Naive B cell (primary cell): ENCODE measurements at regions not wholly inside any gene's neighbourhood (a gene's known extent, or its start where the extent isn't known, plus 50 kb on each side); places are given as distances from the start of the nearest gene placed in this dataset.

Experiments used
- ATAC-seq, 2 donors: fragments of 150-1000 bp; cut with Tn5 transposase; 2 replicates each; pipeline ENCODE4 v1.10.0; 2021; ENCODE audit warnings: low read depth in 2 of 2, mild to moderate bottlenecking in 2 of 2, moderate library complexity in 2 of 2
- DNase-seq: peaks from one replicate; pipeline ENCODE4 v3.0.0; 2022
- H3K27ac Mint-ChIP-seq, 6 donors: one replicate each; pipeline ENCODE4 v1.8.0; 2020 to 2022; ENCODE audit warnings: mild to moderate bottlenecking in 6 of 6, mixed read lengths in 6 of 6, moderate library complexity in 5 of 6, inconsistent platforms in 2 of 6
- H3K27me3 Mint-ChIP-seq, 3 donors: one replicate each; pipeline ENCODE4 v1.8.0; 2021 to 2022; ENCODE audit warnings: mixed read lengths in 3 of 3, mild to moderate bottlenecking in 1 of 3
- H3K36me3 Mint-ChIP-seq, 2 donors: one replicate each; pipeline ENCODE4 v1.8.0; 2020 to 2022; ENCODE audit warnings: mixed read lengths in 2 of 2, inconsistent platforms in 1 of 2, mild to moderate bottlenecking in 1 of 2
- H3K4me1 Mint-ChIP-seq, 3 donors: one replicate each; pipeline ENCODE4 v1.8.0; 2020 to 2022; ENCODE audit warnings: mixed read lengths in 3 of 3, inconsistent platforms in 1 of 3, mild to moderate bottlenecking in 1 of 3, moderate library complexity in 1 of 3
- H3K4me3 Mint-ChIP-seq, 8 donors: one replicate each; pipeline ENCODE4 v1.8.0; 2020 to 2022; ENCODE audit warnings: mild to moderate bottlenecking in 8 of 8, mixed read lengths in 8 of 8, moderate library complexity in 8 of 8, inconsistent platforms in 2 of 8
- H3K9me3 Mint-ChIP-seq, 7 donors: one replicate each; pipeline ENCODE4 v1.8.0; 2020 to 2022; ENCODE audit warnings: mixed read lengths in 7 of 7, mild to moderate bottlenecking in 5 of 7, inconsistent platforms in 2 of 7, moderate library complexity in 1 of 7

GRCh38 chr12:75974323-75975187, 57.0 kb downstream of the PHLDA1 start:
- H3K9me3 Mint-ChIP-seq = no peaks in the 10 kb centered on the region
- H3K4me3 Mint-ChIP-seq = no peak overlapping the region
- H3K36me3 Mint-ChIP-seq = no peaks in the 10 kb centered on the region
- H3K4me1 Mint-ChIP-seq = peaks cover 0 to 8% (median 4%) of the 10 kb centered on the region in 3 donors
- ATAC-seq (no peak), DNase-seq (no peak)
- peaks cover 4 to 11% (median 7%) of the 10 kb centered on the region in 3 donors for H3K27me3 Mint-ChIP-seq
- H3K27ac Mint-ChIP-seq = peak overlapping the region in 1 of 6 donors; percentile 83

- no peaks in the 10 kb centered on the region for H3K36me3 Mint-ChIP-seq
- ATAC-seq = no peak
- no peaks in the 10 kb centered on the region for H3K9me3 Mint-ChIP-seq
- H3K4me1 Mint-ChIP-seq = no peaks in the 10 kb centered on the region
- H3K27me3 Mint-ChIP-seq = peaks cover 9 to 32% (median 11%) of the 10 kb centered on the region in 3 donors
- H3K27ac Mint-ChIP-seq = no peak overlapping the region
- DNase-seq = no peak
- H3K4me3 Mint-ChIP-seq = no peak overlapping the region
Measured at GRCh38 chr12:75971253-75971652, 60.3 kb downstream of the PHLDA1 start.

- H3K4me1 Mint-ChIP-seq = no peaks in the 10 kb centered on the region
- DNase-seq (no peak), ATAC-seq (no peak)
- H3K27ac Mint-ChIP-seq = peak overlapping the region in 1 of 6 donors; percentile 53
- no peak overlapping the region for H3K4me3 Mint-ChIP-seq
- no peaks in the 10 kb centered on the region for H3K36me3 Mint-ChIP-seq
- peaks cover 9 to 32% (median 11%) of the 10 kb centered on the region in 3 donors for H3K27me3 Mint-ChIP-seq
- no peaks in the 10 kb centered on the region for H3K9me3 Mint-ChIP-seq
Measured at GRCh38 chr12:75970310-75970709, 61.3 kb downstream of the PHLDA1 start.

- Mint-ChIP-seq H3K4me3 (no peak overlapping the region), H3K9me3 (no peaks in the 10 kb centered on the region), H3K27ac (no peak overlapping the region), H3K4me1 (no peaks in the 10 kb centered on the region), H3K27me3 (peaks cover 9 to 32% (median 11%) of the 10 kb centered on the region in 3 donors), H3K36me3 (no peaks in the 10 kb centered on the region)
- ATAC-seq (no peak), DNase-seq (no peak)
Measured at GRCh38 chr12:75969768-75970167, 61.8 kb downstream of the PHLDA1 start.

GRCh38 chr12:75965661-75966060, 65.9 kb downstream of the PHLDA1 start:
- Mint-ChIP-seq H3K9me3 (peaks cover 0 to 2% (median 0%) of the 10 kb centered on the region in 7 donors), H3K27me3 (peaks cover 11 to 27% (median 14%) of the 10 kb centered on the region in 3 donors), H3K27ac (peak overlapping the region in 1 of 6 donors; percentile 64), H3K4me3 (no peak overlapping the region), H3K36me3 (no peaks in the 10 kb centered on the region), H3K4me1 (peaks cover 0 to 7% (median 6%) of the 10 kb centered on the region in 3 donors)
- ATAC-seq = no peak
- no peak for DNase-seq

GRCh38 chr12:75964150-75964549, 67.4 kb downstream of the PHLDA1 start:
- DNase-seq = peak; percentile 2
- Mint-ChIP-seq H3K36me3 (no peaks in the 10 kb centered on the region), H3K27ac (peak overlapping the region in 1 of 6 donors; percentile 68), H3K27me3 (peaks cover 0 to 22% (median 10%) of the 10 kb centered on the region in 3 donors), H3K4me3 (no peak overlapping the region), H3K9me3 (peaks cover 0 to 2% (median 0%) of the 10 kb centered on the region in 7 donors), H3K4me1 (peaks cover 0 to 7% (median 6%) of the 10 kb centered on the region in 3 donors)
- ATAC-seq = peak; percentile 76 to 77

GRCh38 chr12:75961878-75962277, 69.7 kb downstream of the PHLDA1 start:
- Mint-ChIP-seq H3K4me1 (peaks cover 0 to 7% (median 6%) of the 10 kb centered on the region in 3 donors), H3K27me3 (peaks cover 7 to 8% (median 7%) of the 10 kb centered on the region in 3 donors), H3K9me3 (peaks cover 0 to 2% (median 0%) of the 10 kb centered on the region in 7 donors), H3K4me3 (no peak overlapping the region), H3K27ac (no peak overlapping the region), H3K36me3 (no peaks in the 10 kb centered on the region)
- no peak for DNase-seq
- no peak for ATAC-seq

GRCh38 chr12:75960954-75961661, 70.5 kb downstream of the PHLDA1 start:
- DNase-seq = no peak
- Mint-ChIP-seq H3K4me1 (peaks cover 0 to 7% (median 6%) of the 10 kb centered on the region in 3 donors), H3K4me3 (no peak overlapping the region), H3K9me3 (peaks cover 0 to 2% (median 0%) of the 10 kb centered on the region in 7 donors), H3K27ac (no peak overlapping the region), H3K27me3 (peaks cover 5 to 7% (median 5%) of the 10 kb centered on the region in 3 donors), H3K36me3 (no peaks in the 10 kb centered on the region)
- no peak for ATAC-seq

GRCh38 chr12:75960086-75960910, 71.3 kb downstream of the PHLDA1 start:
- peaks cover 0 to 7% (median 6%) of the 10 kb centered on the region in 3 donors for H3K4me1 Mint-ChIP-seq
- H3K9me3 Mint-ChIP-seq = peaks cover 0 to 2% (median 0%) of the 10 kb centered on the region in 7 donors
- H3K27ac Mint-ChIP-seq = no peak overlapping the region
- ATAC-seq (no peak), DNase-seq (no peak)
- H3K36me3 Mint-ChIP-seq = no peaks in the 10 kb centered on the region
- peaks cover 5 to 7% (median 5%) of the 10 kb centered on the region in 3 donors for H3K27me3 Mint-ChIP-seq
- no peak overlapping the region for H3K4me3 Mint-ChIP-seq

GRCh38 chr12:75959506-75959905, 72.1 kb downstream of the PHLDA1 start:
- ATAC-seq = no peak
- Mint-ChIP-seq H3K27ac (no peak overlapping the region), H3K4me3 (no peak overlapping the region), H3K36me3 (no peaks in the 10 kb centered on the region), H3K9me3 (peaks cover 0 to 2% (median 0%) of the 10 kb centered on the region in 7 donors), H3K4me1 (peaks cover 0 to 6% (median 6%) of the 10 kb centered on the region in 3 donors), H3K27me3 (peaks cover 5 to 7% (median 5%) of the 10 kb centered on the region in 3 donors)
- no peak for DNase-seq

- Mint-ChIP-seq H3K4me1 (peaks cover 0 to 2% (median 1%) of the 10 kb centered on the region in 3 donors), H3K27me3 (peaks cover 5 to 7% (median 5%) of the 10 kb centered on the region in 3 donors), H3K4me3 (no peak overlapping the region), H3K36me3 (no peaks in the 10 kb centered on the region), H3K9me3 (peaks cover 0 to 2% (median 0%) of the 10 kb centered on the region in 7 donors), H3K27ac (no peak overlapping the region)
- DNase-seq (no peak), ATAC-seq (no peak)
Measured at GRCh38 chr12:75959060-75959459, 72.5 kb downstream of the PHLDA1 start.

- Mint-ChIP-seq H3K27me3 (peaks cover 4 to 14% (median 7%) of the 10 kb centered on the region in 3 donors), H3K36me3 (no peaks in the 10 kb centered on the region), H3K4me3 (no peak overlapping the region), H3K4me1 (no peaks in the 10 kb centered on the region), H3K27ac (no peak overlapping the region), H3K9me3 (no peaks in the 10 kb centered on the region)
- DNase-seq (no peak), ATAC-seq (no peak)
Measured at GRCh38 chr12:75955251-75955650, 76.3 kb downstream of the PHLDA1 start.

GRCh38 chr12:75954749-75955148, 76.8 kb downstream of the PHLDA1 start:
- no peaks in the 10 kb centered on the region for H3K4me1 Mint-ChIP-seq
- no peak for DNase-seq

More at GRCh38 chr12:75954749-75955148, 76.8 kb downstream of the PHLDA1 start:
- Mint-ChIP-seq H3K36me3 (no peaks in the 10 kb centered on the region), H3K4me3 (no peak overlapping the region), H3K27ac (peak overlapping the region in 1 of 6 donors; percentile 52), H3K27me3 (peaks cover 4 to 12% (median 7%) of the 10 kb centered on the region in 3 donors), H3K9me3 (no peaks in the 10 kb centered on the region)
- ATAC-seq = no peak
